ENCODE measurements at regions not wholly inside any gene's neighbourhood (a gene's known extent, or its start where the extent isn't known, plus 50 kb on each side); places are given as distances from the start of the nearest gene placed in this dataset.
"Not testable (repeated sequence)": the region's sequence is repeated elsewhere in the genome, so short reads cannot be mapped to it uniquely, and the experiment has no call there.

- DNase-seq: no peak
Observed at GRCh38 chr3:104908761-104909160, 457.9 kb upstream of the ALCAM start.

GRCh38 chr3:104909198-104909597 lies 457.5 kb upstream of the ALCAM start:
- DNase-seq: no peak

- no peak for DNase-seq
Observed at GRCh38 chr3:104909721-104910120, 457.0 kb upstream of the ALCAM start.

GRCh38 chr3:104911376-104911775 lies 455.3 kb upstream of the ALCAM start:
- DNase-seq: no peak

GRCh38 chr3:104916971-104917370 lies 449.7 kb upstream of the ALCAM start:
- DNase-seq: no peak

GRCh38 chr3:104920512-104920911 lies 446.2 kb upstream of the ALCAM start:
- no peak for DNase-seq

GRCh38 chr3:104933972-104934371 lies 432.7 kb upstream of the ALCAM start:
- DNase-seq: no peak

- no peak for DNase-seq
Observed at GRCh38 chr3:104935613-104936012, 431.1 kb upstream of the ALCAM start.

- no peak for DNase-seq
Observed at GRCh38 chr3:104939196-104939595, 427.5 kb upstream of the ALCAM start.

- no peak for DNase-seq
Observed at GRCh38 chr3:104941785-104942184, 424.9 kb upstream of the ALCAM start.

- no peak for DNase-seq
Observed at GRCh38 chr3:104943974-104944373, 422.7 kb upstream of the ALCAM start.

- no peak for DNase-seq
Observed at GRCh38 chr3:104947943-104948342, 418.8 kb upstream of the ALCAM start.

GRCh38 chr3:104949810-104950209 lies 416.9 kb upstream of the ALCAM start:
- DNase-seq: not testable (repeated sequence)

- no peak for DNase-seq
Observed at GRCh38 chr3:104951426-104951825, 415.3 kb upstream of the ALCAM start.

- no peak for DNase-seq
Observed at GRCh38 chr3:104952146-104952972, 414.4 kb upstream of the ALCAM start.

- no peak for DNase-seq
Observed at GRCh38 chr3:104956620-104957345, 409.9 kb upstream of the ALCAM start.

GRCh38 chr3:104960579-104960978 lies 406.1 kb upstream of the ALCAM start:
- DNase-seq: no peak

- DNase-seq: no peak
Observed at GRCh38 chr3:104961851-104962250, 404.9 kb upstream of the ALCAM start.

- DNase-seq: no peak
Observed at GRCh38 chr3:104974316-104974715, 392.4 kb upstream of the ALCAM start.

- no peak for DNase-seq
Observed at GRCh38 chr3:104977719-104978118, 389.0 kb upstream of the ALCAM start.

GRCh38 chr3:104982130-104982529 lies 384.6 kb upstream of the ALCAM start:
- DNase-seq: no peak

- no peak for DNase-seq
Observed at GRCh38 chr3:104987859-104988258, 378.9 kb upstream of the ALCAM start.

GRCh38 chr3:104988496-104988895 lies 378.2 kb upstream of the ALCAM start:
- no peak for DNase-seq

GRCh38 chr3:104989878-104990277 lies 376.8 kb upstream of the ALCAM start:
- no peak for DNase-seq

Data from CD4-positive, alpha-beta T cell treated with Interleukin-17A for 1 hour (primary cell).